ENCODE measurements at regions not wholly inside any gene's neighbourhood (a gene's known extent, or its start where the extent isn't known, plus 50 kb on each side); places are given as distances from the start of the nearest gene placed in this dataset.

DNA sequence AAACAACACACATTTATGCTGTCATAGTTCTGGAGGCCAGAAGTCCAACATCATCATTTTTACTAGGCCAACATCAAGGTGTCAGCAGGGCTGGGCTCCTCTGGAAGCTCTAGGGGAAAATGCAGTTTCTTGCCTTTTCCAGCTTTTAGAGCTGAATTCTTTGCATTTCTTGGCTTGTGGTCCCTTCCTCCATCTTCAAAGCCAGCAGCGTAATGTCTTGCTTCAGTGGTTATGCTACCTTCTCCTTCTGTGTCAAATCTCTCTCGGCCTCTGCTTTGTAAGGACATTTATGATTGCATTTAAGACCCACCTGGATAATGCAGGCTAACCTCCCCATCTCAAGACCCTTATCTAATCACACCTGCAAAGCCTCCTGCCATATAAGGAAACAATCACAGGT lies 66.5 kb upstream of the ANKRD1 start:
- H3K27ac ChIP-seq (replicated peaks), result no peak overlapping the region
- no peak for TF ChIP-seq POLR2AphosphoS5 (IDR thresholded peaks at IDR 0.05; ENCODE audit: low read depth)
- no peak for TF ChIP-seq REST (IDR thresholded peaks at IDR 0.05; ENCODE audit: insufficient replicate concordance, low read depth)
- TF ChIP-seq, protein P1, sequence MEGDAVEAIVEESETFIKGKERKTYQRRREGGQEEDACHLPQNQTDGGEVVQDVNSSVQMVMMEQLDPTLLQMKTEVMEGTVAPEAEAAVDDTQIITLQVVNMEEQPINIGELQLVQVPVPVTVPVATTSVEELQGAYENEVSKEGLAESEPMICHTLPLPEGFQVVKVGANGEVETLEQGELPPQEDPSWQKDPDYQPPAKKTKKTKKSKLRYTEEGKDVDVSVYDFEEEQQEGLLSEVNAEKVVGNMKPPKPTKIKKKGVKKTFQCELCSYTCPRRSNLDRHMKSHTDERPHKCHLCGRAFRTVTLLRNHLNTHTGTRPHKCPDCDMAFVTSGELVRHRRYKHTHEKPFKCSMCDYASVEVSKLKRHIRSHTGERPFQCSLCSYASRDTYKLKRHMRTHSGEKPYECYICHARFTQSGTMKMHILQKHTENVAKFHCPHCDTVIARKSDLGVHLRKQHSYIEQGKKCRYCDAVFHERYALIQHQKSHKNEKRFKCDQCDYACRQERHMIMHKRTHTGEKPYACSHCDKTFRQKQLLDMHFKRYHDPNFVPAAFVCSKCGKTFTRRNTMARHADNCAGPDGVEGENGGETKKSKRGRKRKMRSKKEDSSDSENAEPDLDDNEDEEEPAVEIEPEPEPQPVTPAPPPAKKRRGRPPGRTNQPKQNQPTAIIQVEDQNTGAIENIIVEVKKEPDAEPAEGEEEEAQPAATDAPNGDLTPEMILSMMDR (IDR thresholded peaks at IDR 0.05; ENCODE audit: insufficient read depth, low read length), result no peak
- TF ChIP-seq GABPA (IDR thresholded peaks at IDR 0.05; ENCODE audit: low read depth), result no peak
- TF ChIP-seq SPI1 (IDR thresholded peaks at IDR 0.05; ENCODE audit: borderline replicate concordance, low read depth), result no peak
- no peak for DNase-seq (ENCODE audit: low read depth in 1 of 2, low spot score in 1 of 2)
- H3K27me3 ChIP-seq (ENCODE audit: insufficient read depth, poor library complexity, severe bottlenecking), result no peaks in the 10 kb centered on the region
- H3K4me3 ChIP-seq (replicated peaks; ENCODE audit: insufficient read depth, low read length), result no peak overlapping the region

- TF ChIP-seq, protein P1 (IDR thresholded peaks at IDR 0.05; ENCODE audit: insufficient read depth, low read length), result no peak
- TF ChIP-seq POLR2AphosphoS5 (IDR thresholded peaks at IDR 0.05; ENCODE audit: low read depth) (no peak), GABPA (IDR thresholded peaks at IDR 0.05; ENCODE audit: low read depth) (no peak), REST (IDR thresholded peaks at IDR 0.05; ENCODE audit: insufficient replicate concordance, low read depth) (no peak), SPI1 (IDR thresholded peaks at IDR 0.05; ENCODE audit: borderline replicate concordance, low read depth) (no peak)
- H3K4me3 ChIP-seq (replicated peaks; ENCODE audit: insufficient read depth, low read length), result no peak overlapping the region
- no peaks in the 10 kb centered on the region for H3K27me3 ChIP-seq (ENCODE audit: insufficient read depth, poor library complexity, severe bottlenecking)
- DNase-seq (ENCODE audit: low read depth in 1 of 2, low spot score in 1 of 2), result no peak
- H3K27ac ChIP-seq (replicated peaks), result no peak overlapping the region
Observed at GRCh38 chr10:90988024-90988423, 67.1 kb upstream of the ANKRD1 start.

DNA sequence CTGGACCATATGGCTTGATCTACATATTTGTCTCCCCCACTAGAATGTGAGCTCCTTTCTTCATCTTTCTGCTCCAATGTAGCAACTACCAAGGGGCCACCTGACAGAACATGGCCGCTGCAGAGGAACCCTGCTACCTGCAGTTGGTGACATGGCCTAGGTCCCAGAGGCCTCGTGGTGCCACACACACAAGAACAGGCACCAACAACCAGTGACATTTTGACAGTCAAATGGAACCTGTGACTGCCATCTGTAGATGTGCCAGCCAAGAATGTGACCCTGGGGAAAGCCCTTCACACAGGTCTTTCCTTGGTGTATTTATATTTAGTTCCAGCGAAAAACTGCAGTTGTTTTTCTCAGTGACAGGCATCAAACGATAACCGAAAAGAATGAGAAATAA lies 67.9 kb upstream of the ANKRD1 start:
- TF ChIP-seq, protein P1 (IDR thresholded peaks at IDR 0.05; ENCODE audit: insufficient read depth, low read length), result no peak
- no peak for DNase-seq (ENCODE audit: low read depth in 1 of 2, low spot score in 1 of 2)
- Histone ChIP-seq H3K27ac (replicated peaks) (no peak overlapping the region), H3K27me3 (ENCODE audit: insufficient read depth, poor library complexity, severe bottlenecking) (no peaks in the 10 kb centered on the region), H3K4me3 (replicated peaks; ENCODE audit: insufficient read depth, low read length) (no peak overlapping the region)

GRCh38 chr10:90989378-90989777 lies 68.5 kb upstream of the ANKRD1 start:
- no peak overlapping the region for H3K4me3 ChIP-seq (replicated peaks; ENCODE audit: insufficient read depth, low read length)
- no peak for DNase-seq (ENCODE audit: low read depth in 1 of 2, low spot score in 1 of 2)
- H3K27ac ChIP-seq (replicated peaks), result no peak overlapping the region

More at GRCh38 chr10:90989378-90989777, 68.5 kb upstream of the ANKRD1 start:
- no peaks in the 10 kb centered on the region for H3K27me3 ChIP-seq (ENCODE audit: insufficient read depth, poor library complexity, severe bottlenecking)
- no peak for TF ChIP-seq POLR2AphosphoS5 (IDR thresholded peaks at IDR 0.05; ENCODE audit: low read depth)
- TF ChIP-seq REST (IDR thresholded peaks at IDR 0.05; ENCODE audit: insufficient replicate concordance, low read depth), result no peak
- TF ChIP-seq, protein P1 (IDR thresholded peaks at IDR 0.05; ENCODE audit: insufficient read depth, low read length), result no peak
- TF ChIP-seq SPI1 (IDR thresholded peaks at IDR 0.05; ENCODE audit: borderline replicate concordance, low read depth), result no peak
- no peak for TF ChIP-seq GABPA (IDR thresholded peaks at IDR 0.05; ENCODE audit: low read depth)

Data from HL-60 (cell line).